NT2/D1 (cell line): ENCODE measurements at regions not wholly inside any gene's neighbourhood (a gene's known extent, or its start where the extent isn't known, plus 50 kb on each side); places are given as distances from the start of the nearest gene placed in this dataset.
"Not testable (repeated sequence)": the region's sequence is repeated elsewhere in the genome, so short reads cannot be mapped to it uniquely, and the experiment has no call there.

Experiments used
- DNase-seq: peaks from one replicate; pipeline ENCODE4 v3.0.0-alpha.2; 2011; ENCODE audit warnings: low read depth, low spot score
- H3K27me3 ChIP-seq: 2 replicates; pipeline ENCODE4 v1.6.0; 2011; ENCODE audit warnings: mild to moderate bottlenecking; ENCODE audit not compliant: insufficient read length, insufficient read depth
- H3K36me3 ChIP-seq: 2 replicates; pipeline ENCODE4 v1.6.1; 2011; ENCODE audit warnings: mild to moderate bottlenecking, low read length, mixed read lengths; ENCODE audit not compliant: insufficient read depth, insufficient read length
- H3K4me1 ChIP-seq: 2 replicates; pipeline ENCODE4 v1.5.1; 2011; ENCODE audit not compliant: insufficient read depth, insufficient read length
- H3K4me3 ChIP-seq: 2 replicates; pipeline ENCODE4 v1.5.1; 2011; ENCODE audit warnings: low read depth; ENCODE audit not compliant: insufficient read length
- H3K9ac ChIP-seq: 2 replicates; pipeline ENCODE4 v1.6.0; 2011; ENCODE audit warnings: low read depth; ENCODE audit not compliant: insufficient read length
- H3K9me3 ChIP-seq: 2 replicates; pipeline ENCODE4 v1.5.1; 2011; ENCODE audit warnings: mild to moderate bottlenecking, low read length; ENCODE audit not compliant: insufficient read depth
- SUZ12 ChIP-seq: IDR thresholded peaks from 2 replicates; pipeline ENCODE4 v1.6.1; 2011; ENCODE audit not compliant: insufficient read length, insufficient read depth; ENCODE audit errors: extremely low read depth
- YY1 ChIP-seq: IDR thresholded peaks from 2 replicates; pipeline ENCODE4 v1.6.1; 2011; ENCODE audit not compliant: insufficient read length, insufficient read depth
- ZNF274 ChIP-seq: IDR thresholded peaks from 2 replicates; pipeline ENCODE4 v1.6.1; 2011; ENCODE audit warnings: mild to moderate bottlenecking, low read depth, low read length

DNA sequence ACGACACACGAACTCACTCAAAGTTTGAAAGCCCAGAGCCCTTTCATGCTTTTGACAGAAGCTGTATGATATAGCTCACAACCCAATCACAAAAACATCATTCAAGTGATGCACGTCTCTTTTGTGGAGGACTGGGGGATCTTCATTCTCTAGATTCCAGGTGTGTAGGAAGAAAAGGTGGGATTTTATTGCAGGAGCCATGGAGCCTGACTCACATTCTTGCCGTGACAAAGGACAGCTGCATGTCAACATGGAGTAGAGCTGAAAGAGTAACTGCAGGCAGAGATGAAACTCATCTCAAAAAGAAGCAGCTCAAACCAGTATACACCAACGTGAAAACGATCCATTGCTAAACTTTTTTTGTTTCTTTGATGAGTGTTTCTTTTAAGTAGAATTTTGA, 50.9 kb upstream of the PDE1A start:
- TF ChIP-seq YY1 = no peak
- no peak for TF ChIP-seq SUZ12
- no peak for TF ChIP-seq ZNF274
- no peaks in the 10 kb centered on the region for H3K27me3 ChIP-seq
- H3K4me1 ChIP-seq = no peaks in the 10 kb centered on the region
- H3K36me3 ChIP-seq = no peaks in the 10 kb centered on the region
- DNase-seq = no peak
- no peaks in the 10 kb centered on the region for H3K9me3 ChIP-seq
- no peak overlapping the region for H3K9ac ChIP-seq
- no peak overlapping the region for H3K4me3 ChIP-seq

DNA sequence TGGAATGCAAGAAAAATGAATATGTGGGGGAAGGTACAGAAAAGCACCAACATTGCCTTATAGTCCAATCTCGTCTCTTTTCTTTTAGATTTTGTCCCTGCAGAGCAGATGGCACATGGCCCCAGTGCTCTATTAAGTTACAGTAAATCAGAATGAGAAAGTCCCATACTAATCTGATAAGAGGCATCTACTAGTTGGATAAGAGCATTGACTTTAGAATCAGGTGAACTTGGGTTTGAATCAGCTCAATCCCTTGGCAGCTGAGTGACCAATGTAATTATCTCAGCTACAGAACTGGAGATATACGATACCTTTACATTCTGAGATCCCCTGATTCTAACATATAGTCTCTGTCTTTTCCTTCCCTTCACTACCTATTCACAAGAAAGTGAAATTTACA, 54.8 kb upstream of the PDE1A start:
- DNase-seq = no peak
- Histone ChIP-seq H3K27me3 (no peaks in the 10 kb centered on the region), H3K36me3 (no peaks in the 10 kb centered on the region), H3K9me3 (no peaks in the 10 kb centered on the region), H3K9ac (no peak overlapping the region), H3K4me1 (no peaks in the 10 kb centered on the region), H3K4me3 (no peak overlapping the region)
- TF ChIP-seq YY1 (no peak), SUZ12 (no peak), ZNF274 (no peak)

DNA sequence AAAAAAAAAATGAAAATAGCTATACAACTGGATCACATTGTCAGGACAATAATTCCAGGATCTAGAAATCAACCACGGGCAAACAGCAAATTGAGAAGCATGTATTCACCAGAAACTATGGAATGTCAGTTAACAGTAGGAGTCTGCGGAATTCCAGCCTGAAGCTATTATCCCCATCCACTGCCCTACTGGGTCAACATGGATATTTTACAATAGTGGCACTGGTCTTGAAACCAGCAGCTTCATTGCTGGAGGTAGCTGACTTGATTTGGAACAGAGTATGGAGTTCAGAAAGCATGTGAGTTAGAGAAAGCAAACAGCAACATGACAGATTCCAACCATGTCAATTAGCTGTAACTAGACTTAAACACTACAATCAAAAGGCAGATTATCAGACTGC, 55.7 kb upstream of the PDE1A start:
- no peaks in the 10 kb centered on the region for H3K4me1 ChIP-seq
- no peaks in the 10 kb centered on the region for H3K9me3 ChIP-seq
- H3K36me3 ChIP-seq = no peaks in the 10 kb centered on the region
- no peak overlapping the region for H3K4me3 ChIP-seq
- no peak for DNase-seq
- no peak overlapping the region for H3K9ac ChIP-seq
- H3K27me3 ChIP-seq = no peaks in the 10 kb centered on the region
- TF ChIP-seq YY1 (no peak), SUZ12 (no peak), ZNF274 (no peak)

DNA sequence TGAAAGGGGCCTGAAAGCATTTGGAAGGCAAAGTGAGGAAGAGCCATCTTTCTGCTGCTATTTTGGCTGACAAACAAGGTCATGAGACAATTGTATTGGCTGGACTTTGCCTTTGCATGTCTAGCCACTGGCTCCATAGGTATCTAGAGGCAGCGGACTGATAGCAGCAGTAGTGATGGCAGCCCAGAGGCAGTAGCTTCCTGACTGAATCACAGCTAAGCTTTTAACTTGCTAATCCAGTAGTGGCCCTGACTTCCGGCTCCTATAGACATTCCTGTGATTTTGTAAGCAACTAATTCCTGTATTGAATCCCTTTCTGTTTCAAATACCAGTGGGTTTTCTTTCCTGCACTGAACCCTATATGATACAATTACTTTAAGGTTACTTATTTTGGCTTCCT, 69.8 kb upstream of the PDE1A start:
- Histone ChIP-seq H3K4me1 (no peaks in the 10 kb centered on the region), H3K4me3 (no peak overlapping the region), H3K36me3 (no peaks in the 10 kb centered on the region), H3K27me3 (no peaks in the 10 kb centered on the region), H3K9me3 (no peaks in the 10 kb centered on the region), H3K9ac (no peak overlapping the region)
- peak; percentile 25 for DNase-seq
- no peak for TF ChIP-seq SUZ12
- TF ChIP-seq ZNF274 = no peak
- TF ChIP-seq YY1 = no peak

DNA sequence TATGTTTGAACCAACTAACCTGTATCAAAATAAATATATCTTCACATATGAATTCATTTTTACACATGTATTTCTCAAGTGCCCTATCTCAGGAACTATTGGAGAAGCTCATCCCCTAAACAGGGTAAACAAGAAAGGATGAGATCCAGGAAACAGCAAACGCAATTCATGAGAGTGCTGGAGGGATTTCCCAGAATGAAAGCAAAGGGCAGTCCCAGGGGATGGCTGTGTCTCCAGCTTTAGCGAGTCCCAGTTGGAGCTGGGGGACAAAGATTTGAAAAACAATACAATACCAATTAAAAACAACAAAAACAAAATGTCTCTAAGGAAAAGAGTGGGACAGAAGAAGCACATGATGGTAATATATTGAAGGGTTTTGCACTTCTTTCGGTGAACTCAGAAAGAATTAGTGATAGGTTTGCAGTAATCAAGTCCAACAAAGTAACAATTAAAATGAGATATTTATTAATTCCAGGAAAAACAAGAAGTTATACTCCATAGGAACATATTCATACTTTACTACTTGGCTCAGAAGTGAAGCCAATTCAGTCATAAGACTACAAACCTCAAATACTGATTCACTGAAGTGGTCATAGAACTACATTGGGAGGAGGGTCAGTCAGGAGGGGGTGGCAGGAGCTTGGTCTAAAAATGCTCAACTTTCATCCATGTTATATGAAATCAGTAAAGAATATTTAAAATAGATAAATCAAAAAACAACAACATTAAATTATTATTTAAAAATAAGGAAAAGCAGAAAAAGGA, 73.1 kb upstream of the PDE1A start:
- TF ChIP-seq SUZ12 = no peak
- no peak for TF ChIP-seq YY1
- no peak for TF ChIP-seq ZNF274
- Histone ChIP-seq H3K27me3 (no peaks in the 10 kb centered on the region), H3K36me3 (no peaks in the 10 kb centered on the region), H3K4me1 (no peaks in the 10 kb centered on the region), H3K9ac (no peak overlapping the region), H3K4me3 (no peak overlapping the region), H3K9me3 (no peaks in the 10 kb centered on the region)
- peak; percentile 38 for DNase-seq

DNA sequence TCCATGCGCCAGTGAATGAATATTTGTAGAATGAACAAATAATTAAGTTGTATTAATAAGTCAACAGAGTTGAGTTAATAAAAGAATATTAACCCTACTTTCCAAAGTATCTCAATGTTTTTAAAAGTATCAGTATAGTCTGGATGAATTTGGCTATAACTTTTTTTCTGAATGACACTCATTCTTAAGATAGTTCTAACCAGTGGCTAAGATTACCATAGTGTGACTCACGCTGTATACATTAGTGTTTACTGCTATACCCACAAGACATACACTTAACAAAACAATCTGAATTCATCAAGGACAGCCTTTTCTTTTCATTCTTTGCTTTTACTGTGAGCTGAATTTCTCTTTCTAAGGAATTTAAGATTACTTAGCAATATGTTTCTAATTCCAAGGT, 77.0 kb upstream of the PDE1A start:
- no peak for DNase-seq
- Histone ChIP-seq H3K9me3 (no peaks in the 10 kb centered on the region), H3K4me1 (no peaks in the 10 kb centered on the region), H3K27me3 (no peaks in the 10 kb centered on the region), H3K36me3 (no peaks in the 10 kb centered on the region), H3K4me3 (no peak overlapping the region), H3K9ac (no peak overlapping the region)
- no peak for TF ChIP-seq SUZ12

DNA sequence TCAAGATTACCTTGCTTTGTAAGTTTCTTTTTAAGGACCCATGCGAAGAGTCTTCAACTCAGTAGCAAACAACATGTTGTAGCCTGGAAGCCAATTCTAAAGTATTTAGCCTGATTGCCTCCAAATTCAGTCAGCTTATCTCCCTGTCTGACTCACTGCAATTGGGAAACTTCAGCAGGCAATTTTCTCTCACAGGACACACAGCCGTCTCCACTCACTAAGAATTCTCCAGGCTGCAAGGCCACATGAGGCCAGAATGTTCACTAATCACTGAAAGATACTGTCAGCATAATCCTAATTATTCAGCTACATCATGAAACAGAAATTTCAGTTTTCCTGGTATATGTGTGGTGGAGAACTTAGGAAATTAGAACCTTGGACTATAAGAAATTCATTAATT, 78.1 kb upstream of the PDE1A start:
- DNase-seq = no peak
- no peak for TF ChIP-seq ZNF274
- H3K4me3 ChIP-seq = no peak overlapping the region

DNA sequence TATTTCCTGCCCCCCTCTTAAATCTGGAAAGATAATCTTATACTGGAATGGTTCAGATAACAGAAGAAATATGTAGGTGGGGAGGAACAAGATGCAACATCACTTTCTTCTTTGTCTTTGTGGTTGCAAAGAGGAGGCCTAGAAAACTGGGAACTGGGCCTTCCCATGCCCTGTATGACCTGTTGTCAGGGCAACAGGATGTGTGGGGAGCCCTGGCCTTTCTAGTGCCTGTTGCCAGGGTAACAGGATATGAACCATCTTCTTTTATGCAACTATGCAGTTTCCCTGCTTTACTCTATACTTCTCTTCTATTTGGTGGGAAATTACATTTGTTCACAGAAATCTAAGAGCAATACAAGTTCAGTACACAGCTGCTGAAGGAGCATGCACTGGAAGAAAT, 79.8 kb upstream of the PDE1A start:
- Histone ChIP-seq H3K27me3 (no peaks in the 10 kb centered on the region), H3K9me3 (no peaks in the 10 kb centered on the region), H3K4me1 (no peaks in the 10 kb centered on the region), H3K36me3 (no peaks in the 10 kb centered on the region), H3K4me3 (no peak overlapping the region), H3K9ac (no peak overlapping the region)
- DNase-seq = no peak
- TF ChIP-seq SUZ12 (no peak), YY1 (no peak), ZNF274 (no peak)

More for the DNA sequence above, 78.1 kb upstream of the PDE1A start:
- H3K9ac ChIP-seq = no peak overlapping the region
- no peaks in the 10 kb centered on the region for H3K9me3 ChIP-seq
- no peaks in the 10 kb centered on the region for H3K36me3 ChIP-seq
- no peaks in the 10 kb centered on the region for H3K27me3 ChIP-seq
- H3K4me1 ChIP-seq = no peaks in the 10 kb centered on the region

DNA sequence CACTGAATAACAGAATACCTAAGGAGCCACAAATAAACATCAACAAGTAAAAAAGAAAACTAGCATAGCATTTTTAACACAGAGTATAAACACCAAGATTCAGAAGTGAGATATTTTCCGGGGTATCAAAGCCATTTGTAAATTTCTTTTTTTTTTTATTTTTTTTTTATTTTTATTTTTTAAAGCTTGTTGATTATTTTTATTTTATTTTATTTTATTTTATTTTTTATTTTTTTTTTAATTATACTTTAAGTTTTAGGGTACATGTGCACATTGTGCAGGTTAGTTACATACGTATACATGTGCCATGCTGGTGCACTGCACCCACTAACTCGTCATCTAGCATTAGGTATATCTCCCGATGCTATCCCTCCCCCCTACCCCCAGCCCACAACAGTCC, 81.7 kb upstream of the PDE1A start:
- H3K27me3 ChIP-seq, DNase-seq, H3K9me3 ChIP-seq, H3K36me3 ChIP-seq, H3K9ac ChIP-seq, H3K4me3 ChIP-seq, H3K4me1 ChIP-seq: not testable (repeated sequence)
